GM18909 (cell line): ENCODE measurements at regions not wholly inside any gene's neighbourhood (a gene's known extent, or its start where the extent isn't known, plus 50 kb on each side); places are given as distances from the start of the nearest gene placed in this dataset.
A peak's percentile ranks its signal among the peaks of the same experiment; 100 is the strongest.

Experiments
- ATAC-seq: cut with Tn5 transposase; IDR thresholded peaks from one replicate; pipeline ENCODE4 v1.9.1; 2021; ENCODE audit warnings: mild to moderate bottlenecking; ENCODE audit not compliant: unreplicated experiment, poor library complexity

- ATAC-seq = no peak
These were observed 71.9 kb upstream of the GSE1 start for GRCh38 chr16:85541181-85541580.

- no peak for ATAC-seq
These were observed 71.5 kb upstream of the GSE1 start for GRCh38 chr16:85541619-85541979.

GRCh38 chr16:85541980-85542900 lies 70.9 kb upstream of the GSE1 start:
- no peak for ATAC-seq

- no peak for ATAC-seq
These were observed 69.6 kb upstream of the GSE1 start for GRCh38 chr16:85543536-85543935.

- ATAC-seq = no peak
These were observed 69.1 kb upstream of the GSE1 start for GRCh38 chr16:85544016-85544415.

GRCh38 chr16:85544668-85545067 lies 68.5 kb upstream of the GSE1 start:
- ATAC-seq = no peak

GRCh38 chr16:85545227-85545818 lies 67.8 kb upstream of the GSE1 start:
- no peak for ATAC-seq

GRCh38 chr16:85546585-85547447 lies 66.3 kb upstream of the GSE1 start:
- ATAC-seq = no peak

- ATAC-seq = no peak
These were observed 64.7 kb upstream of the GSE1 start for GRCh38 chr16:85548375-85548774.

- no peak for ATAC-seq
These were observed 63.2 kb upstream of the GSE1 start for GRCh38 chr16:85549766-85550421.

- ATAC-seq = no peak
These were observed 62.7 kb upstream of the GSE1 start for GRCh38 chr16:85550422-85550864.

GRCh38 chr16:85550953-85551924 lies 61.9 kb upstream of the GSE1 start:
- ATAC-seq = no peak

- ATAC-seq = no peak
These were observed 60.1 kb upstream of the GSE1 start for GRCh38 chr16:85552980-85553435.

- peak; percentile 35 for ATAC-seq
These were observed 59.5 kb upstream of the GSE1 start for GRCh38 chr16:85553436-85554113.

GRCh38 chr16:85554114-85554888 lies 58.8 kb upstream of the GSE1 start:
- ATAC-seq = peak; percentile 56

GRCh38 chr16:85554889-85555718 lies 58.0 kb upstream of the GSE1 start:
- ATAC-seq = no peak
